Neural progenitor cell (in vitro differentiated cells): ENCODE measurements at regions not wholly inside any gene's neighbourhood (a gene's known extent, or its start where the extent isn't known, plus 50 kb on each side); places are given as distances from the start of the nearest gene placed in this dataset.

ENCODE experiments used
- DNase-seq: peaks from one replicate; pipeline ENCODE4 v3.0.0-alpha.2; 2016; ENCODE audit warnings: low spot score
- H2AFZ ChIP-seq: fragments of 200-600 bp; sonication (generic); replicated peaks from 2 replicates; pipeline ENCODE4 v1.6.1; 2016; ENCODE audit warnings: antibody characterized with exemption
- H3F3A ChIP-seq: fragments of 200-600 bp; sonication (generic); 2 replicates; pipeline ENCODE4 v1.6.1; 2016; ENCODE audit warnings: antibody characterized with exemption, low read depth
- H3K27ac ChIP-seq: fragments of 200-600 bp; sonication (generic); 2 replicates; pipeline ENCODE4 v1.5.1; 2016; ENCODE audit warnings: mild to moderate bottlenecking
- H3K27me3 ChIP-seq: fragments of 200-600 bp; sonication (generic); 2 replicates; pipeline ENCODE4 v1.6.1; 2016; ENCODE audit warnings: mild to moderate bottlenecking, moderate library complexity
- H3K36me3 ChIP-seq: fragments of 200-600 bp; sonication (generic); 2 replicates; pipeline ENCODE4 v1.5.1; 2016
- H3K4me1 ChIP-seq: fragments of 200-600 bp; sonication (generic); 2 replicates; pipeline ENCODE4 v1.6.1; 2016; ENCODE audit warnings: mixed run types
- H3K4me2 ChIP-seq: fragments of 200-600 bp; sonication (generic); 2 replicates; pipeline ENCODE4 v1.6.1; 2016
- H3K4me3 ChIP-seq: fragments of 200-600 bp; sonication (generic); 2 replicates; pipeline ENCODE4 v1.5.1; 2016
- H3K79me2 ChIP-seq: fragments of 200-600 bp; sonication (generic); 2 replicates; pipeline ENCODE4 v1.6.1; 2016; ENCODE audit warnings: low read depth
- H3K9ac ChIP-seq: fragments of 200-600 bp; sonication (generic); 2 replicates; pipeline ENCODE4 v1.6.1; 2016
- H3K9me3 ChIP-seq: fragments of 200-600 bp; sonication (generic); 2 replicates; pipeline ENCODE4 v1.5.1; 2016; ENCODE audit warnings: low read depth
- H4K20me1 ChIP-seq: fragments of 200-600 bp; sonication (generic); 2 replicates; pipeline ENCODE4 v1.6.1; 2016; ENCODE audit warnings: low read depth
- H3K27ac Mint-ChIP-seq: 3 replicates; pipeline ENCODE4 v1.8.0; 2021; ENCODE audit warnings: mixed read lengths
- H3K27me3 Mint-ChIP-seq: 2 replicates; pipeline ENCODE4 v1.8.0; 2022; ENCODE audit warnings: low read depth, mild to moderate bottlenecking, inconsistent platforms, moderate library complexity, mixed read lengths; ENCODE audit not compliant: insufficient read depth
- H3K36me3 Mint-ChIP-seq: 3 replicates; pipeline ENCODE4 v1.8.0; 2021; ENCODE audit warnings: mixed read lengths
- H3K4me1 Mint-ChIP-seq: 3 replicates; pipeline ENCODE4 v1.8.0; 2021; ENCODE audit warnings: mixed read lengths
- H3K4me3 Mint-ChIP-seq: 3 replicates; pipeline ENCODE4 v1.8.0; 2021; ENCODE audit warnings: mild to moderate bottlenecking, moderate library complexity, mixed read lengths
- H3K9me3 Mint-ChIP-seq: 3 replicates; pipeline ENCODE4 v1.8.0; 2020; ENCODE audit warnings: mixed read lengths
- CTCF ChIP-seq: fragments of 200-600 bp; sonication (generic); IDR thresholded peaks from 2 replicates; pipeline ENCODE4 v1.5.1; 2017; ENCODE audit warnings: antibody characterized with exemption, mild to moderate bottlenecking
- EZH2 ChIP-seq: fragments of 200-600 bp; sonication (generic); IDR thresholded peaks from 2 replicates; pipeline ENCODE4 v1.6.1; 2017; ENCODE audit warnings: antibody characterized with exemption, mild to moderate bottlenecking, moderate library complexity
- EZH2phosphoT487 ChIP-seq: fragments of 200-600 bp; sonication (generic); IDR thresholded peaks from 2 replicates; pipeline ENCODE4 v1.6.1; 2017; ENCODE audit warnings: antibody characterized with exemption

DNA sequence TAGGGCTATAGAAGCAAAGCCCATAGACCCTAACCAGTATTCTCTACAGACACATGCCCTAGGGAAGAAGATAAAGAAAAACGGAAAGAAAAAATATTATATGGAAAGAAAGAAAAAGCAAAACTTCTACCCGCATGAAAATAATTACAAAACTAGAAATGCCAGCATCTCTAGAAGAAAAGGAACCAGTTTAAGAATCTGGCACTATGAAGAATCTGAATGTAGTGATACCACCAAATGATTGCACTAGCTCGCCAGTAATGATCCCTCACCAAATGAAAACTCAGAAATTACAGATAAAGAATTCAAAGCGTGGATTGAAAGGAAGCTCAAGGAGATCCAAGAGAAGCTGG is 341.9 kb upstream of the GRIA1 start:
- no peaks in the 10 kb centered on the region for H3K27me3 ChIP-seq

GRCh38 chr5:153151558-153151957 is 338.9 kb upstream of the GRIA1 start:
- H3K27ac Mint-ChIP-seq: no peak overlapping the region
- no peak overlapping the region for H3K27ac ChIP-seq
- H3K36me3 ChIP-seq: no peaks in the 10 kb centered on the region
- H3K27me3 ChIP-seq: no peaks in the 10 kb centered on the region
- DNase-seq: no peak
- no peak overlapping the region for H2AFZ ChIP-seq
- H3K4me1 Mint-ChIP-seq: no peaks in the 10 kb centered on the region
- H4K20me1 ChIP-seq: no peaks in the 10 kb centered on the region
- H3K9ac ChIP-seq: no peak overlapping the region
- no peaks in the 10 kb centered on the region for H3K36me3 Mint-ChIP-seq
- peaks cover 5% of the 10 kb centered on the region for H3K9me3 Mint-ChIP-seq
- no peaks in the 10 kb centered on the region for H3K9me3 ChIP-seq
- peaks cover 3% of the 10 kb centered on the region for H3K27me3 Mint-ChIP-seq
- H3K4me2 ChIP-seq: no peak overlapping the region
- H3F3A ChIP-seq: no peaks in the 10 kb centered on the region
- H3K4me1 ChIP-seq: no peaks in the 10 kb centered on the region
- TF ChIP-seq CTCF: no peak
- TF ChIP-seq EZH2phosphoT487: no peak
- no peak for TF ChIP-seq EZH2
- no peak overlapping the region for H3K4me3 Mint-ChIP-seq
- no peaks in the 10 kb centered on the region for H3K79me2 ChIP-seq
- no peak overlapping the region for H3K4me3 ChIP-seq

More for the DNA sequence above, 341.9 kb upstream of the GRIA1 start:
- Histone ChIP-seq H3K27ac (no peak overlapping the region), H3K4me2 (no peak overlapping the region), H3K4me3 (no peak overlapping the region), H3K9me3 (peaks cover 5% of the 10 kb centered on the region), H3K9ac (no peak overlapping the region), H3K79me2 (no peaks in the 10 kb centered on the region), H2AFZ (no peak overlapping the region), H4K20me1 (no peaks in the 10 kb centered on the region), H3F3A (no peaks in the 10 kb centered on the region), H3K36me3 (no peaks in the 10 kb centered on the region), H3K4me1 (no peaks in the 10 kb centered on the region)
- no peak overlapping the region for H3K4me3 Mint-ChIP-seq
- no peak for TF ChIP-seq EZH2
- no peak for TF ChIP-seq EZH2phosphoT487
- TF ChIP-seq CTCF: no peak
- peaks cover 3% of the 10 kb centered on the region for H3K36me3 Mint-ChIP-seq
- no peaks in the 10 kb centered on the region for H3K4me1 Mint-ChIP-seq
- peaks cover 12% of the 10 kb centered on the region for H3K9me3 Mint-ChIP-seq
- H3K27ac Mint-ChIP-seq: no peak overlapping the region
- H3K27me3 Mint-ChIP-seq: peaks cover 2% of the 10 kb centered on the region
- no peak for DNase-seq

DNA sequence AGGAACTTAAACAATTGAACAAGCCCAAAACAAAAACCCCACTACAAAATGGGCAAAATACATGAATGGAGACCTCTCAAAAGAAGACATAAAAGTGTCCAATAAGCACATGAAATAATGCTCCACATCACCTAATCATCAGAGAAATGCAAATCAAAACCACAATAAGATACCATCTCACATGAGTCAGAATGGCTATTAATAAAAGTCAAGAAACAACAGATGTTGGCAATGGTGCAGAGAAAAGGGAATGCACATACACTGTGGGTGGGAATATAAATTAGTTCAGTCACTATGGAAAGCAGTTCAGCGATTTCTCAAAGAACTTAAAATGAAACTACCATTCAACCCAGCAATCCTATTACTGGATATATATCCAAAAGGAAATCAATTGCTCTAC is 337.4 kb upstream of the GRIA1 start:
- Histone ChIP-seq H3K36me3 (no peaks in the 10 kb centered on the region), H3K9ac (no peak overlapping the region), H3K9me3 (no peaks in the 10 kb centered on the region), H3K4me1 (no peaks in the 10 kb centered on the region), H3K4me2 (no peak overlapping the region), H4K20me1 (no peaks in the 10 kb centered on the region), H3K4me3 (no peak overlapping the region), H3F3A (no peaks in the 10 kb centered on the region), H3K79me2 (no peaks in the 10 kb centered on the region), H3K27ac (no peak overlapping the region), H3K27me3 (no peaks in the 10 kb centered on the region), H2AFZ (no peak overlapping the region)
- Mint-ChIP-seq H3K27ac (no peak overlapping the region), H3K27me3 (peaks cover 3% of the 10 kb centered on the region), H3K4me1 (no peaks in the 10 kb centered on the region), H3K4me3 (no peak overlapping the region), H3K9me3 (peaks cover 3% of the 10 kb centered on the region), H3K36me3 (no peaks in the 10 kb centered on the region)
- TF ChIP-seq EZH2phosphoT487 (no peak), EZH2 (no peak), CTCF (no peak)
- DNase-seq: no peak

DNA sequence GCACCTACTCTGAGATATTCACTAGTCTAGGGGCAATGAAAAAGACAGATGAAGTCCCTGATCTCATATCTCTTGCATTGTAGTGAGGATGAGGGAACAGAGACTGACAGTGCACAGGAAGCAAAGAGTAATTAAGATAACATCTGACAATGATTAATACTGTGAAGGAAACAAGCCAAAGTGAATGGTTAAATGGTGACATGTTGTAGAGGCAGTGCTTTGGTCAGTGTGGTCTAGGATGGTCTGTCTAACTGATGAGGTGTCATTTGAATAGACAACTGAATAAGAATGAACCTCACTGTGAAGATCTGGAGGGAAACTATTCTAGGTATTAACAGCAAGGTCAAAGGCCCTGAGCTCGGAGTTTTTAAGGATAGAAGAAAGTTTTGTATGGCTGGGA is 333.3 kb upstream of the GRIA1 start:
- H3K4me1 Mint-ChIP-seq: peaks cover 11% of the 10 kb centered on the region
- Histone ChIP-seq H3K36me3 (no peaks in the 10 kb centered on the region), H3K9me3 (no peaks in the 10 kb centered on the region), H4K20me1 (no peaks in the 10 kb centered on the region), H2AFZ (no peak overlapping the region), H3K4me3 (no peak overlapping the region), H3K27me3 (no peaks in the 10 kb centered on the region), H3K79me2 (no peaks in the 10 kb centered on the region), H3K4me2 (no peak overlapping the region), H3F3A (no peaks in the 10 kb centered on the region), H3K9ac (no peak overlapping the region), H3K4me1 (no peaks in the 10 kb centered on the region), H3K27ac (no peak overlapping the region)
- no peak for TF ChIP-seq EZH2
- no peak for TF ChIP-seq CTCF
- no peak for TF ChIP-seq EZH2phosphoT487
- no peak overlapping the region for H3K27ac Mint-ChIP-seq
- no peaks in the 10 kb centered on the region for H3K36me3 Mint-ChIP-seq
- H3K9me3 Mint-ChIP-seq: no peaks in the 10 kb centered on the region
- no peak for DNase-seq
- H3K4me3 Mint-ChIP-seq: no peak overlapping the region
- H3K27me3 Mint-ChIP-seq: peaks cover 6% of the 10 kb centered on the region
